ENCODE measurements at regions not wholly inside any gene's neighbourhood (a gene's known extent, or its start where the extent isn't known, plus 50 kb on each side); places are given as distances from the start of the nearest gene placed in this dataset.

DNA sequence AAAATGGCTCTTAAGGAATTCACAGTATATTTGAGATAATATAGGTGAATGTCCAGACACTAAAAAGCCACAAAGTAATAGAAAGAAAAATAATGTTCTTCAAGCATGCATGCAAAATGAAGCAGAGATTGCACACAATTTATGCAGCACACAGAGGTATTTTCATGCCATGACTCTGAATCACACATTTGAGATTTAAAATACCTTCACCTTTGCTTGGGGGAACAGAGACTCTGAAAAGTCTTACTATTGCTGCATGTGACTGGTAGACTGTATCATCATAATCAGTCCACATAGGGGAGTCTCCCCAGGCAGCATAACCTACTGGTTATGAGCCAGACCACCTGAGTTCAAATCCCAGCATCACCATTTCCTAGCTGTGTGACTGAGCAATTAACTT is 96.2 kb downstream of the RCN1 start:
- Histone ChIP-seq H3K4me3 (ENCODE audit: low read depth in 1 of 2, low read length in 1 of 2) (no peak overlapping the region), H3K27me3 (no peaks in the 10 kb centered on the region), H3K9me3 (no peaks in the 10 kb centered on the region), H3K27ac (no peak overlapping the region), H3K36me3 (no peaks in the 10 kb centered on the region), H3K4me1 (ENCODE audit: control insufficient read depth in 1 of 2, insufficient read depth in 1 of 2, low read depth in 1 of 2, low read length in 1 of 2) (no peaks in the 10 kb centered on the region)
- TF ChIP-seq CTCF (IDR thresholded peaks at IDR 0.05), result no peak

GRCh38 chr11:32188785-32189184 is 97.9 kb downstream of the RCN1 start:
- no peak overlapping the region for H3K27ac ChIP-seq
- no peaks in the 10 kb centered on the region for H3K9me3 ChIP-seq
- H3K4me1 ChIP-seq (ENCODE audit: control insufficient read depth in 1 of 2, insufficient read depth in 1 of 2, low read depth in 1 of 2, low read length in 1 of 2), result no peaks in the 10 kb centered on the region
- TF ChIP-seq CTCF (IDR thresholded peaks at IDR 0.05), result no peak
- H3K27me3 ChIP-seq, result no peaks in the 10 kb centered on the region
- H3K36me3 ChIP-seq, result no peaks in the 10 kb centered on the region
- H3K4me3 ChIP-seq (ENCODE audit: low read depth in 1 of 2, low read length in 1 of 2), result no peak overlapping the region

- no peaks in the 10 kb centered on the region for H3K4me1 ChIP-seq (ENCODE audit: control insufficient read depth in 1 of 2, insufficient read depth in 1 of 2, low read depth in 1 of 2, low read length in 1 of 2)
- H3K4me3 ChIP-seq (ENCODE audit: low read depth in 1 of 2, low read length in 1 of 2), result no peak overlapping the region
- H3K27me3 ChIP-seq, result no peaks in the 10 kb centered on the region
- H3K27ac ChIP-seq, result no peak overlapping the region
- no peaks in the 10 kb centered on the region for H3K36me3 ChIP-seq
- H3K9me3 ChIP-seq, result no peaks in the 10 kb centered on the region
- TF ChIP-seq CTCF (IDR thresholded peaks at IDR 0.05), result no peak
Observed at GRCh38 chr11:32196137-32196536, 105.3 kb downstream of the RCN1 start.

GRCh38 chr11:32198053-32198452 is 107.2 kb downstream of the RCN1 start:
- Histone ChIP-seq H3K27me3 (no peaks in the 10 kb centered on the region), H3K9me3 (no peaks in the 10 kb centered on the region), H3K4me3 (ENCODE audit: low read depth in 1 of 2, low read length in 1 of 2) (no peak overlapping the region), H3K27ac (no peak overlapping the region), H3K4me1 (ENCODE audit: control insufficient read depth in 1 of 2, insufficient read depth in 1 of 2, low read depth in 1 of 2, low read length in 1 of 2) (no peaks in the 10 kb centered on the region), H3K36me3 (no peaks in the 10 kb centered on the region)
- TF ChIP-seq CTCF (IDR thresholded peaks at IDR 0.05), result no peak

DNA sequence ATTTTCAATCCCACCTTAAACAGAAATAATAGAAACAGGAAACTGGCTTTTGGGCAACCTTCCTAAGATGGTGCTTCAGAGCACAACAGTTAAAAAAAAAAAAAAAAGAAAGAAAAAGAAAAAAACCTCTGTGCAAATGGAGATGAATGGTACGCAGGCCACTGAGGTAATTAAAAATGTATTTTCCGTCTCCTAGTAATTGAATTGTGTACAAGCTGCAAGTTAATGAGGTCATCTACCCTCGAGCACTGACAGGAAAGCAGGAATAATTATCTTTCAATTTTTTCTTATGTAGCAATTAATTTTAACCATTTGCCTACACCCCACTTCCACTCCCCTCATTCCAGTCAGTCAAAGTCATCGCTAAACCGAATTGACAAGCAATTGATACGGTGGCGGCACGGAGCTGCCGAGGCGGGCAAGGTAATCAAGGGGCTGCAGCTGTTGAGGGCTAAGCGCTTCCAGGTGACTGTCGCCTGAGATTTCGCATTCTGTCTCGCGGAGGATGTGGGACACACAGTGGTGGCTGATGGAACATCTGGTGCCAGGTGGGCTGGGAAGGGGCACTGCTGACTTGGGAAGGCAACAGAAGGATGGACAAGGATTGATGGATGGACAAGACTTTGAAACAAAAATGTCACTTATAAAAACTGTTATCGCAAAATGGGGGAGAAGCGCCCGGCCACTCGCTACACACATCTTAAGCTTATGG is 109.4 kb downstream of the RCN1 start:
- no peaks in the 10 kb centered on the region for H3K27me3 ChIP-seq

More for the DNA sequence above, 109.4 kb downstream of the RCN1 start:
- Histone ChIP-seq H3K27ac (no peak overlapping the region), H3K36me3 (no peaks in the 10 kb centered on the region), H3K4me3 (ENCODE audit: low read depth in 1 of 2, low read length in 1 of 2) (no peak overlapping the region), H3K4me1 (ENCODE audit: control insufficient read depth in 1 of 2, insufficient read depth in 1 of 2, low read depth in 1 of 2, low read length in 1 of 2) (no peaks in the 10 kb centered on the region), H3K9me3 (no peaks in the 10 kb centered on the region)
- no peak for TF ChIP-seq CTCF (IDR thresholded peaks at IDR 0.05)
